Stimulated activated CD4-positive, alpha-beta T cell treated with anti-CD3 and anti-CD28 coated beads, Interleukin-15, amount 100 ng/mL, for 24 hours (primary cell): ENCODE measurements at regions not wholly inside any gene's neighbourhood (a gene's known extent, or its start where the extent isn't known, plus 50 kb on each side); places are given as distances from the start of the nearest gene placed in this dataset.

ENCODE experiments used
- DNase-seq: peaks from one replicate; pipeline ENCODE4 v3.0.0-alpha.2; 2020

DNA sequence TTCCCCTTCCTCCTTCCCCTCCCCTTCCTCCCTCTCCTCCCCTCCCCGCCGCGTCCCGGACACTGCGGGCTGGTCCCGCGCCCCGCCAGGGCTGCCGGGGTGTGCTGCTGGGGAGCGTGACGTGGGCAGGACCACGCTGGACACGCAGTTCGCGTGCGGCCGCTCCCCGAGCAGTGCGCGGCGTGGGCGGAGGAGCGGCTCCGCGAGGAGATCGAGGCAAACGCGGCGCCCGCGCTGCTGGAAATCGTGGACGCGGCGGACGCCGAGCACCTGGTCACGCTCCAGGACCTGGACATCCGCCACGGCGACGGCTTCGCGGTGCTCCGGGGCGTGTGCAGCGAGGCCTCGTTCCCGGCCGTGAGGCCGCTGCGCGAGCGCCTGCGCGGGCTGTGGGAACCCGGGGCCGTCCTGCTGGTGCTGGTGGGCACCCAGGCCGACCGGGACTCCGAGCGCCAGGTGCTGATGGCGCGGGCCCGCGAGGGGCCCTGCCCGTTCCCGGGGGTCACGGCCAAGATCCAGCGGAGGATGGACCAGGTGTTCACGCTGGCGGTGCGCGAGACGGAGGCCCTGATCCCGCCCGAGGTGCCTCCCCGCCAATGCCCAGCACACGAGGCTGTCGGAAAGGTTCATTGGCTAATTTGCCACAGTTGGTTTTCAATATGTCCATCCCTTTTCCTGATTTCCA lies 84.3 kb downstream of the TNFAIP2 start:
- no peak for DNase-seq

- DNase-seq, result no peak
Measured at GRCh38 chr14:103209054-103209453, 85.8 kb downstream of the TNFAIP2 start.

- no peak for DNase-seq
Measured at GRCh38 chr14:103209506-103209905, 86.2 kb downstream of the TNFAIP2 start.

GRCh38 chr14:103213331-103213730 lies 90.1 kb downstream of the TNFAIP2 start:
- DNase-seq, result no peak

DNA sequence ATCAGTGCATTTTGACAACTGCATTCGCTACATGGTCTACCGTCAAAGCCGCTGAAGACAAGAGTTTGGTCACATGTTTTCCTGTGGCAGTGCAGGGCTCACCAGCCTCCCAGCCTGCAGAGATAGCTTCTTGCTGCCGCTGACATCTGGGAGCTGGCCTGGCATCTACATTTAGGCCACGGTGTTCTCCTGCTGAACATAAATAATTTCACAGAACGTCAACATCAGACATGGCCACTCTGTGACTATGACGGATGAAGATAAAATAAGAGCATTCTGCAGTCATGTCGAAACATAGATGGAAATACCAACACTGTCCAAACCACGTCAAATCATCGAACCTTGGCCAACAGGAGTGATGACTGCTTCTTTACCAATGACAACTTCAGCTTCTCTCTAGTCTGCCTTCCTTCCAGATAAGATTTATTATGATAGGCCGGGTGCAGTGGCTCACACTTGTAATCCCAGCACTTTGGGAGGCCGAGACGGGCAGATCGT lies 91.2 kb downstream of the TNFAIP2 start:
- DNase-seq, result no peak

- DNase-seq, result no peak
Measured at GRCh38 chr14:103216399-103216798, 93.1 kb downstream of the TNFAIP2 start.

- no peak for DNase-seq
Measured at GRCh38 chr14:103216857-103217256, 93.6 kb downstream of the TNFAIP2 start.

DNA sequence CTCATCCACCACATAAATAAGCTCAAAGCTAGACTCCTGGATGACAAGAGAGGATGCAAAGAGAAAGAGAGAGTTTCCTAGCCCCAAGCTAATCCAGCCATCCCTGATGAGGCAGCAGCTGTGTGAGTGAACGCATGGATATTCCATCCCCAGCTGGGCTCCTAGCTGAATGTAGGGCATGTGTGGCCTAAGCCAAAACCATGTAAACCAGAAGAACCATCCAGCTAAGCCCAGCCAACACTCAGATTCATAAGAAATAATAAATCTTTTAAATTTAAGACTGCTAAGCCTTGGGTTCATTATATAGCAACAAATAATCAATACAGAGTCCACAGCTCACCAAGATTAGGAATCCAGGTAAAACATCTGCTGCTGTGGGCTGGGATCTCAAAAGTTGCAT lies 94.3 kb downstream of the TNFAIP2 start:
- DNase-seq, result no peak

DNA sequence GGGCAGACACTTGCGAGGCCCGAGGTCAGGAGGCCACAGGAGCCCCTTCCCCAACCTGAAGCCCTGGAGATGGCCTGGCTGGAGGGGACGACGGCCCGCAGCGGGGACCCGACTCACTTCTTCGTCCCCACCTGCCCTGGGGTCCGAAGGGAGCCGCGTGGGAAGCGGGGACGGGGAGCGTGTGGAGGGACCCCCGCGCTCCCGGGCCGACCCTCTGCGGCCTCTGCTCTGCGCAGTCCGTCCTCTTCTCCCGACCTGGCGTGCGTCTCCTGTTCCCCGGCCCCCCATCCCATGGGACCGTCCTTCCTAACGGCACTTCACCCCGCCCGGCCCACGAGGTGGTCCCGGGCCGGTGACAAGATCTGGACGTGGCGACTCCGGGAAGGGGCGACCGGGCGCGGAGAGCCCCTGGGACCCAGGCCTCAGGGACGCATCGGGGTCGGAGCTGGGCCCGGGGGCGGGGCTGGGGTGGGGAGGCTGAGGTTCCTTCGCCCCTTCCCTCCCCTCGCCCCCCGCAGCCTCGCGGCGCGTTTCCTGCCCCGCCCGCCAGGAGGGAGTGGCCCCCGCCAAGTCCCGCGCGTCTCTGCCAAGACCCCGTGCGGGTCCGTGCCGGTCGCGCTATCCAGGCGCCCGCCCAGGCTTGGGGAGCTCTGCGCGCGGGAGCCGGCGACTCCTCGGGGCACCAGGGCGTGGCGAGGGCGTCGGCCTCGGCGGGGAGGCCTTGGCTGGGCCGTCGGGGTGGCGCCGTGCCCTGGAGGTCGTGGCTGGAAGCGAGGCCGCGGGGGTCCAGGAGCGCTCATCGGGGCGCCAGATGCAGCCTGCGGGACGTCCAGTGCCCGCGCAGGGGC lies 97.1 kb downstream of the TNFAIP2 start:
- no peak for DNase-seq

DNA sequence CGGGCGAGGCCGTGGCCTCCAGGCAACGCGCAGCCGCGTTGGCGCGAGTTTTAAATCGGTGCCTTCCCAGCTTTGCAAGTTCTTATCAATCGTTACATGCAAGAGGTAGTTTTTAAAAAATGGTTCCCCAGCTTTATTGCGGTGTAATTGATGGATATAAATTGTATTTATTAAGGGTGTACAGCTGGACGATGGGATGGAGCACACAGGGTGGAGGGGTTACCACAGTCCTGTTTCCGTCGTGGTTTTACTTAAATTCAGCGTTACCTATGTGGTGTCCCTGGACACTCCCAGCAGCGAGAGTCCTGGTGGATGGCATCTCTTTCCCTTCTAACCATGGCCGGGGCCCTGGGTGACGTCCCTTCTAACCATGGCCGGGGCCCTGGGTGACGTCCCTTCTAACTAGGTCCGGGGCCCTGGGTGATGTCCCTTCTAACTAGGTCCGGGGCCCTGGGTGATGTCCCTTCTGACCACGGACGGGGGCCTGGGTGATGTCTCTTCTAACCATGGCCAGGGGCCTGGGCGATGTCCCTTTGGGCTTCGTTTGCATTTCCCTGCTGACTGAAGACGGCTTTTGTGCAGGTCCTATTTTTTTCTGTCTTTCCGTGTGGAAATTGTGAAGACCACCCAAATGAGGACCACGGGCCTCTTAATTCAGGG lies 97.9 kb downstream of the TNFAIP2 start:
- DNase-seq, result no peak

DNA sequence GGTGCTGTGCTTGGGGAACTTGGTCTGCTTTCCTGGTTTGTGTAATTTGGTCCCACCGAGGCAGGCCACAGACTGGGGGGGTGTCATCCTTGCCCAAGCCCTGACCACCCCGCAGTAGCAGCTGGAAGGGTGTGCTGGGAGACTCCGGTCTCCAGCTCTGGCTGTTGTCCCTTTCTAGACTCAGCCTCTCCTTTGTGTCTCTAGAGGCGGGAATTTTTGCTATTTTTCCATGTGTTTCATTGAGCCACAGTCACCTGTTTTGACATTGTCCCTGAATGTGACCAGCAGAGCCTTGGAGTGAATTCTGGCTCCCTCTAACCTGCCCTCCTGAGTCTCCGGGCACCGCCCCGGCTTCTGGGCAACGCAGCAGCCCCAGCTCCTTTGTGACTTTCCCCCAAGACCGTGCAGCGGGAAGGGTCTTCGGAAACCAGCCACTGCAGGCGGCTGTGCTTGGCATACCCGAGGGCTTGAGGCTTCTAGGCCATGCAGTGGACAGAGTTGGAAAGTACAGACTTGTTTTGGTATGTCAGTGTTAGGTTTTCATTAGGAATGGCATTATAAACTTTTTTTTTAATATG lies 98.6 kb downstream of the TNFAIP2 start:
- no peak for DNase-seq

DNA sequence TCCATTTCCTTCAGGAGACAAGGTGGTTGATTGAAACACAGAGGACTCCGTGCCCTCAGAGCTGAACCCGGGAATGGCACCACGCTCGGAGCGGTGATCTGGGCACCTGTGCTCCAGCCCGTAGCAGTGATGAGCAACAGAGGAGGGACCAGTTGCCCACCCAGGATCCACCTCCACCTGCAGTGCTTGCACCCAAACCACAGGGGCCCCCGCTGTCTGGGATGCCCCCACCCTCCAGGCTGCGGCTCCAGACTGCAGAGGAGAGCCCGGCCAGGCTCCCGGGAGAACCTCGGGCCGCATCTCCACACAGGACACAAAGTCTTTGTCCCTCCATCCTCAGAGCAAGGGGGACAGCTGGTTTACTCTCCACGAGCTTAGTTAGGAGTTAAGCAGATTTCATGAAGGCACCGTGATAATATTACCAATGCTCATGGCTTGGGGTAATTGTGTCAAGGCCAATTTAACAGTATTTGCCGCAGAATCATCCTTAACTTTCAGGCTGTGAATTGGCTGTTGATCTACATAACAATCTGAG lies 100.6 kb downstream of the TNFAIP2 start:
- DNase-seq, result no peak

- no peak for DNase-seq
Measured at GRCh38 chr14:103225062-103225461, 101.8 kb downstream of the TNFAIP2 start.

- no peak for DNase-seq
Measured at GRCh38 chr14:103225476-103225875, 102.2 kb downstream of the TNFAIP2 start.

DNA sequence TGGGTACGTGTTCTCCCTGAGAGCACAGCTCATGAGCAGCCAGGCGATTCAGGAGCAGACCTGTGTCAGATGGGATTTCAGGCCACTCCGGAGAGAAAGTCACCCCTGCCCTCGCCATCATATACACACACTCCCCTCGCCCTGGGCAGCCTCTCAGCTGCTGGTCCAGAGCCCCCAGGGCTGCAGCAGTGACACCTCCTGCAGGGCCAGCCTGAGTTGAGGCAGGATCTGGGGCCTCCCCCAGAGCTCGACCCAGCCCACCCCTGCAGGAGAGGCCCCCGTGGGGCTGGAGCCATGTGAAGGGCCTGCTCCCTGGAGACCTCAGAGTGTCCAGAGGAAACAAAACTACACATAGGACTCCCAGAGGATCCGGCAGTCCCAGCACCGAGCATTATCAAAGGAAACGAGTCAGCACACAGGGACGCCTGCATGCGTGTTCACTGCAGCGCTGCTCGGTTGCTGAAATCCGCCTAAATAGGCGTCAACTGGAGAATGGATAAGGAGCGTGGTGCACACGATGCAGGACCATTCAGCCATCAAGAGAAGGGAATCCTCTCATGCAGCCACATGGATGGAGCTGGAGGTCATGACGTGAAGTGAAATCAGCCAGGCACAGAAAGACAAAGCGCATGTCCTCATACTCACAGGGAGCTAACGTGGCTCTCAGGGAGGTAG lies 104.0 kb downstream of the TNFAIP2 start:
- DNase-seq, result no peak

- DNase-seq, result no peak
Measured at GRCh38 chr14:103228076-103228806, 105.0 kb downstream of the TNFAIP2 start.

DNA sequence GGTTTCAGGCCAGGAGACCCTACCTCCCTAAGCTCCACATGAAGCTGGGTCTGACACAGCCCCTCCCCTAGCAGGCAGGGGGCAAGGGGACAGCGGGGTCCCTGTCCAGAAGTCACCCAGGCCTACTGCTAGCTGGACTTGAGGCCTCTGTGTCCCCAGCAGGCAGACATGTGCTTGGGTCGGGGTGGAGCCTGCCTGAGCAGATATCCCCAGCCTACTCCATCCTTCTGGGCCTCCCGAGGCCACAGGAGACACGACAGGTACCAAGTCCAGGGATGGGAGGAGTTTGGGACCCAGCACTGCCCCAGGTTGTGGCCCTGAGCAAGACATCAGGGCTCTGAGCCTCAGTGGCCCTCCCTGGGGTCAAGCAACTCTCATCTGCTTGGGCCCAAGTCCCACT lies 105.2 kb upstream of the EIF5 start:
- DNase-seq, result no peak

DNA sequence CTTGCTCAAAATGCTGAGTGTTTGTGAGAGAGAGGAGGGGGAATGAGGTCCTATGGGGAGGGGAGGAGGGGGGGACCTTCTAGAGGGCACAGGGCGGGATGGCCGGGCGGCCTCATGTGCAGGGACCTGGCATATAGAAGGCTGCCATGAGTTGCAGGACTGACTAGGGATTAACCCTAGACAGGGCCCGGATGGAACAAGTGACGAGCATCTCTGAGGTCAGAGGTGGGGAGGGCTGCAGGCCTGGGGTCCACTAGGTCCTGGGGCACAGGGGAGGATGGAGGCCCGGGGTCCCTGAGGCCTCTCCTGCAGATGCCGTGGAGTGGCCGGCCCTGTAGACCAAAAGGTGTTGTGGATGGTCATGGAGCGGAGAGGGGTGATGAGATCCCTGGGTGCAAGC lies 104.0 kb upstream of the EIF5 start:
- DNase-seq, result no peak

DNA sequence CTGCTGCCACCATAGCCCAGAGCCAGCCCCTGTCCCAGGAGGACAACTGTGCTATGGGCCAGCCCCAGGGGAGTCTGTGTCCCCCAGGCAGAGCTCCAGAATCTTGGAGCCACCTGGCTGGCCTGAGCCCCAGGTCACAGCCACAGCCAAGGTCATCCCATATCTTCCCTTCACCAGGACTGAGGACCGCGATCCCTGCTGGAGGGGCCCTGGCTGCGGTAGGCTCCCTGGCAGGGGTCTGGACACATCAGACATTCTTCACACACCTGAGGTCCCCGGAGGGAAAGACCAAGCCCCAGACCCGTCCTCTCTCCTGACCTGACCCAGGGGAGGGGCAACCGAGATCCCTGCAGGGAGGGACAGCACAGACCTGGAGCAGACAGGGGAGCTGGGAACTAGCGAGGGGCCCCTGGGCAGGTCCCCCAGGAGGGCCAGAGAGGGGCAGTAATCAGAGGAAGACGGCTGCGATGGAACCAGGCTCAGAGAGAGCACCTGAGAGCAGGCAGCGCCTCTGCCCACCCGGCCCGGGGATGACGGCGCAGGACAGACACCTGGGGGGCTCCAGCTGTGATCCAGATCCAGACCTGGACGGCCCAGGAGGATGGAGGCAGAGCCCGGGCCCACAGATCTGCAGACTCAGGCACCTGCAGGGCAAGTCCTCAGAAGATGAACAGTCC lies 103.2 kb upstream of the EIF5 start:
- no peak for DNase-seq

GRCh38 chr14:103231376-103232019 lies 102.5 kb upstream of the EIF5 start:
- DNase-seq, result no peak
